HFFc6 (cell line): ENCODE measurements at regions not wholly inside any gene's neighbourhood (a gene's known extent, or its start where the extent isn't known, plus 50 kb on each side); places are given as distances from the start of the nearest gene placed in this dataset.

Experiments
- DNase-seq: peaks from one replicate; pipeline ENCODE4 v3.0.0-alpha.2; 2018
- H3K27ac Mint-ChIP-seq: 2 replicates; pipeline ENCODE4 v1.8.0; 2020; ENCODE audit warnings: mild to moderate bottlenecking, mixed read lengths
- H3K27me3 Mint-ChIP-seq: 2 replicates; pipeline ENCODE4 v1.8.0; 2021; ENCODE audit warnings: mild to moderate bottlenecking, moderate library complexity, mixed read lengths; ENCODE audit not compliant: insufficient read depth
- H3K36me3 Mint-ChIP-seq: 2 replicates; pipeline ENCODE4 v1.8.0; 2021; ENCODE audit warnings: low read depth, mixed read lengths
- H3K4me1 Mint-ChIP-seq: 2 replicates; pipeline ENCODE4 v1.8.0; 2020; ENCODE audit warnings: low read depth, mixed read lengths
- H3K4me3 Mint-ChIP-seq: 2 replicates; pipeline ENCODE4 v1.8.0; 2020; ENCODE audit warnings: mild to moderate bottlenecking, moderate library complexity, mixed read lengths
- H3K9me3 Mint-ChIP-seq: 2 replicates; pipeline ENCODE4 v1.8.0; 2020; ENCODE audit warnings: mild to moderate bottlenecking, mixed read lengths
- TF ChIP-seq, protein P1 (sequence below): fragments of 200-600 bp; sonication (generic); IDR thresholded peaks from 2 replicates; pipeline ENCODE4 v1.5.0; 2021; ENCODE audit warnings: antibody characterized with exemption, mild to moderate bottlenecking

DNA sequence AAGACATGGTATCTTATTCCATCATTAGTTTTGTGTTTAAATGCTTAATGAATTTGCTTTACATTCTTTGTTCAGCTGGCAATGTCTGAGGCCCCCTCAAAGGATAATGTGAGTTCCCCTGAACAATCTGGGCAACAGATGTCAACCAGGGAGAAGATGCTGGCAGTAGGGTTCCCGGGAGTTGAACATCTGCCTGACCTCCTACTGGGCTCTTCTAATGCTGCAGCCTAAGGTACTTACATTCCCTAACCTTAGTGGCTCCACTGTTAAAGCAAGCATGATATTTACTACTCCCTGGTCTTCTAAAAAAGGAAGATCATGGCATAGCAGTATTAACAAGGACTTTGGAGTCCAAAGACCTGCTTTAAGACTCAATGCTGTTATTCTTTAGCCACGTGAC is 574.9 kb upstream of the NR5A2 start:
- H3K27ac Mint-ChIP-seq = no peak overlapping the region
- TF ChIP-seq, protein P1, sequence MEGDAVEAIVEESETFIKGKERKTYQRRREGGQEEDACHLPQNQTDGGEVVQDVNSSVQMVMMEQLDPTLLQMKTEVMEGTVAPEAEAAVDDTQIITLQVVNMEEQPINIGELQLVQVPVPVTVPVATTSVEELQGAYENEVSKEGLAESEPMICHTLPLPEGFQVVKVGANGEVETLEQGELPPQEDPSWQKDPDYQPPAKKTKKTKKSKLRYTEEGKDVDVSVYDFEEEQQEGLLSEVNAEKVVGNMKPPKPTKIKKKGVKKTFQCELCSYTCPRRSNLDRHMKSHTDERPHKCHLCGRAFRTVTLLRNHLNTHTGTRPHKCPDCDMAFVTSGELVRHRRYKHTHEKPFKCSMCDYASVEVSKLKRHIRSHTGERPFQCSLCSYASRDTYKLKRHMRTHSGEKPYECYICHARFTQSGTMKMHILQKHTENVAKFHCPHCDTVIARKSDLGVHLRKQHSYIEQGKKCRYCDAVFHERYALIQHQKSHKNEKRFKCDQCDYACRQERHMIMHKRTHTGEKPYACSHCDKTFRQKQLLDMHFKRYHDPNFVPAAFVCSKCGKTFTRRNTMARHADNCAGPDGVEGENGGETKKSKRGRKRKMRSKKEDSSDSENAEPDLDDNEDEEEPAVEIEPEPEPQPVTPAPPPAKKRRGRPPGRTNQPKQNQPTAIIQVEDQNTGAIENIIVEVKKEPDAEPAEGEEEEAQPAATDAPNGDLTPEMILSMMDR = no peak; the same call in 1 of the 2 replicates
- H3K27me3 Mint-ChIP-seq = peaks cover 2% of the 10 kb centered on the region; the same call in 1 of the 2 replicates
- no peaks in the 10 kb centered on the region for H3K9me3 Mint-ChIP-seq
- no peak overlapping the region for H3K4me3 Mint-ChIP-seq
- H3K4me1 Mint-ChIP-seq = no peaks in the 10 kb centered on the region
- DNase-seq = no peak
- no peaks in the 10 kb centered on the region for H3K36me3 Mint-ChIP-seq

DNA sequence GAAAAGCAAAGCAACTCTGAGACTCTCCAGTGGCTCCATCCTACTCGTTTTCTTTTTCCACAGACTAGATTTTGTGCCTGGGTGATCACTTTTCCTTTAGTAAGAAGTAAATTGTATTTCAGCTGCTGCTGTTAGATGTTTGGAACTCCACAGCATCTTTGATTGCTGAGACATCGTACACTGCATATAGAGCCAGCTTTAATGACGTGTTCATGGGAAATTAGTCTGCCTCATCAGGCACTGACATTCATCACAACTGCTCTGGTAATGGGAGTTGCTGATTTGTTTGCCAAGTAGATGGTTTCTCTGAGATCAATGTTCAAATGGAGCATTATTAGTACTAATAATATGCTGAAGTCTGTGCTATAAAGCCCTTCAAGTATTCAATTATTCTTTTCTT is 573.8 kb upstream of the NR5A2 start:
- DNase-seq = no peak
- Mint-ChIP-seq H3K27ac (no peak overlapping the region), H3K36me3 (no peaks in the 10 kb centered on the region), H3K4me1 (no peaks in the 10 kb centered on the region), H3K27me3 (no peaks in the 10 kb centered on the region), H3K9me3 (no peaks in the 10 kb centered on the region), H3K4me3 (no peak overlapping the region)
- TF ChIP-seq, protein P1 = no peak

DNA sequence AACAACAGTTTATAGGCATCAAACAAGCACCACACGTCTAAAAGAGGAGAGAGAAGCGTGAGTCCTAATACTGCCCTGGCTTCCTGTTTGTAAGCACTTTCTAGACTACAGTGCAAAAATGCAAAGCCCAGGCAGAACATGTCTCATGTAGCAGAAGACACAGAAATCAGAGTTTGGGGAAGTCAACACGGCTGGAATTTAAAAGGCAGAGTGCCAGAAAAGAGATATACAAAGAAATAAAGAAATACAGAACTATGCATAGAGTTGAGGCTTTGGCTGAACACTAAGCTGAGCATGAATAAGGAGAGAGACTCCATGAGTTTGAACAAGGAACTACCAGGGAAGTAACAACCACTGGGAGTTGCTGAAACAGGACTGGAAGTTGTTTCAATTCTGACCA is 566.6 kb upstream of the NR5A2 start:
- peak; percentile 1 for DNase-seq
- H3K4me3 Mint-ChIP-seq = no peak overlapping the region
- peaks cover 10% of the 10 kb centered on the region for H3K4me1 Mint-ChIP-seq
- H3K27me3 Mint-ChIP-seq = no peaks in the 10 kb centered on the region; the same call in 1 of the 2 replicates
- H3K36me3 Mint-ChIP-seq = no peaks in the 10 kb centered on the region
- TF ChIP-seq, protein P1 = no peak
- H3K27ac Mint-ChIP-seq = no peak overlapping the region
- H3K9me3 Mint-ChIP-seq = no peaks in the 10 kb centered on the region; the same call in 1 of the 2 replicates

DNA sequence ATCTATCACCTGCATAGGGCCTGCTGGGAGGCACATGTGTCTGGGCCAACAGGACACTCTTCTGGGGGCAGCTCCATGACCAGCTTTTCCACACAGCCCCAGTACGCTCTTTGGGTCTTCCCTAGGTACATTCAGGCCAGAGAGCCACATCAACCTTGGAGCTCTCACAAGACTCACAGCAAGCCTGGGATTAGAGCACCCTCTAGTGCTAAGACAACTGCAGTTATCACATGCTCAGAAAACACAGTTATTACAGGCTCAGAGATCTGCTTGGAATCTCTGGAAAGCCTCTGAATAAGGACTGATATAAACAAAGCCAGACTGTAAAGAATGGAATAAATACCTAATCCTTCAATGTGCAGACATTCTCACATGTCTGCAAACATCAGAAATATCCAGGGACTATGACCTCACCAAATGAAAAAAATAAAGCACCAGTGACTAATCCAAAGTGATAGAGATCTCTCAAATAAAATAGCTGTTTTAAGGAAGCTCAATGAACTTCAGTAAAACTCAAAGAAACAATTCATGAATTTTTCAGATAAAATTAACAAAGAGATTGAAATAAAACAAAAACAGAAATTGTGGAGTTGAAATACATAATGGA is 563.9 kb upstream of the NR5A2 start:
- Mint-ChIP-seq H3K4me1 (peaks cover 10% of the 10 kb centered on the region), H3K9me3 (no peaks in the 10 kb centered on the region; the same call in 1 of the 2 replicates), H3K27ac (no peak overlapping the region), H3K27me3 (no peaks in the 10 kb centered on the region; the same call in 1 of the 2 replicates), H3K4me3 (no peak overlapping the region), H3K36me3 (no peaks in the 10 kb centered on the region)
- peak; percentile 73 for DNase-seq
- TF ChIP-seq, protein P1 = peak; percentile 83

DNA sequence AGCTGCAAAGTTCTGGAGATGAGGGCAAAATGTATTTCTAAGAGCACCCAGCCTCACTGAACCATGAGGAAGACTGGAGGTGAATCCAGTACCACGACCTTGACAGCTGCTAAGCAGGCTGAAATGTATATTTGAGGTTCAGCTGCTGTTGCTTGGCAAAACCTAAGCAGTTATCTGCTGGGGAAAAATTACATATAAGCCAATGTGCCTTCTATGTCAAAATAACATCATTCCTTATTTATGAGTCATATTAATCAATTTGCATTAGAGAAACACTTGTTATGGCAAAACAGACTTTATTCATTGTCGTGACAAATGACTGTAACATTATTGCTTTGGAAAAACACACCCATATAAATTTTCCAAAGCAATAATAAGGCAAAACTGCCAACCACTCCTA is 560.5 kb upstream of the NR5A2 start:
- Mint-ChIP-seq H3K4me3 (no peak overlapping the region), H3K36me3 (no peaks in the 10 kb centered on the region), H3K27ac (no peak overlapping the region), H3K27me3 (no peaks in the 10 kb centered on the region; the same call in 1 of the 2 replicates), H3K9me3 (no peaks in the 10 kb centered on the region; the same call in 1 of the 2 replicates), H3K4me1 (peaks cover 10% of the 10 kb centered on the region)
- TF ChIP-seq, protein P1 = no peak
- DNase-seq = no peak
